Activated naive CD4-positive, alpha-beta T cell treated with anti-CD3 and anti-CD28 coated beads for 36 hours (primary cell): ENCODE measurements at regions not wholly inside any gene's neighbourhood (a gene's known extent, or its start where the extent isn't known, plus 50 kb on each side); places are given as distances from the start of the nearest gene placed in this dataset.

Experiments
- CTCF ChIA-PET: fragments of 350-600 bp; sonication (Branson Sonifier 250); formaldehyde crosslinking; loops from one replicate; lab custom pipeline; 2021; ENCODE audit warnings: antibody characterized with exemption; lab: Charles Lee
- DNase-seq: peaks from one replicate; pipeline ENCODE4 v3.0.0-alpha.2; 2020
- H3K27ac Mint-ChIP-seq: one replicate; pipeline ENCODE4 v1.8.0; 2021; ENCODE audit warnings: mild to moderate bottlenecking, mixed read lengths
- H3K27me3 Mint-ChIP-seq: one replicate; pipeline ENCODE4 v1.8.0; 2021; ENCODE audit warnings: low read depth, mixed read lengths
- H3K36me3 Mint-ChIP-seq: one replicate; pipeline ENCODE4 v1.8.0; 2021; ENCODE audit warnings: low read depth, mixed read lengths
- H3K4me1 Mint-ChIP-seq: one replicate; pipeline ENCODE4 v1.8.0; 2021; ENCODE audit warnings: low read depth, mixed read lengths
- H3K4me3 Mint-ChIP-seq: one replicate; pipeline ENCODE4 v1.8.0; 2021; ENCODE audit warnings: mild to moderate bottlenecking, moderate library complexity, mixed read lengths
- H3K9me3 Mint-ChIP-seq: one replicate; pipeline ENCODE4 v1.8.0; 2021; ENCODE audit warnings: mixed read lengths
- intact Hi-C: fragments of 100-400 bp; cut with micrococcal nuclease; formaldehyde crosslinking; loops from one replicate; pipeline ENCODE4 v1.15.1; 2023

- intact Hi-C loops = no loop called here
- DNase-seq = no peak
- H3K27ac Mint-ChIP-seq = no peak overlapping the region
Observed at GRCh38 chr13:53807251-53807834, 778.7 kb downstream of the OLFM4 start.

DNA sequence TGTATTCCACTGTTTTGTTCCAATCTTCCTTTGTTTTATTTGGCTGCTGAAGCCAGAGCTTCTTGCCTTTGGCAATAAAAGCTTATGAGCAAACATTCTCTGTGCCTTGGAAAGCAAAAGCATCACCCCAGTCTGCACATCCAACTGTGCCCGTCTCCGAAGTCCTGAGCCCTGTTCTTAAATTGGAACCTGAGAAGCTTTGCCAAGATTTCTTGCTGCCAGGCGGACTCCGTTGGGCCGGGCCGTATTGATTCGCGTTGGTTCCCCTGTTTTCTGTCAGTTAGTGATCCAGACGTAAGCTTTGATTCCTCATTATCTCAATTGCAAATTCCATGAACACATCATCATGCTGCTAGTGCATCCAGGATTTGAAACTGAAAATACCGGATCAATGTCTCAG is 793.0 kb downstream of the OLFM4 start:
- Mint-ChIP-seq H3K27me3 (no peaks in the 10 kb centered on the region), H3K36me3 (no peaks in the 10 kb centered on the region), H3K4me3 (no peak overlapping the region), H3K4me1 (no peaks in the 10 kb centered on the region), H3K27ac (no peak overlapping the region), H3K9me3 (peaks cover 2% of the 10 kb centered on the region)
- CTCF ChIA-PET = no interaction called here
- DNase-seq = no peak
- intact Hi-C loops = no loop called here

More at GRCh38 chr13:53807251-53807834, 778.7 kb downstream of the OLFM4 start:
- Mint-ChIP-seq H3K27me3 (no peaks in the 10 kb centered on the region), H3K9me3 (peaks cover 5% of the 10 kb centered on the region), H3K36me3 (no peaks in the 10 kb centered on the region), H3K4me3 (no peak overlapping the region), H3K4me1 (no peaks in the 10 kb centered on the region)
- CTCF ChIA-PET = no interaction called here

GRCh38 chr13:53822136-53822535 is 793.5 kb downstream of the OLFM4 start:
- Mint-ChIP-seq H3K27me3 (no peaks in the 10 kb centered on the region), H3K4me3 (no peak overlapping the region), H3K27ac (no peak overlapping the region), H3K9me3 (peaks cover 2% of the 10 kb centered on the region), H3K36me3 (no peaks in the 10 kb centered on the region), H3K4me1 (no peaks in the 10 kb centered on the region)
- intact Hi-C loops = no loop called here
- CTCF ChIA-PET = no interaction called here
- no peak for DNase-seq

GRCh38 chr13:53839461-53839860 is 810.8 kb downstream of the OLFM4 start:
- H3K27ac Mint-ChIP-seq = no peak overlapping the region
- CTCF ChIA-PET = interaction anchor here (0.6 kb wide), 1 partner anchor 102 kb away, joined by 3 read pairs; no protein-coding TSS in a partner anchor
- no peaks in the 10 kb centered on the region for H3K36me3 Mint-ChIP-seq
- no peak for DNase-seq
- intact Hi-C loops = no loop called here
- H3K4me3 Mint-ChIP-seq = no peak overlapping the region
- H3K4me1 Mint-ChIP-seq = no peaks in the 10 kb centered on the region
- H3K9me3 Mint-ChIP-seq = peaks cover 6% of the 10 kb centered on the region
- no peaks in the 10 kb centered on the region for H3K27me3 Mint-ChIP-seq

DNA sequence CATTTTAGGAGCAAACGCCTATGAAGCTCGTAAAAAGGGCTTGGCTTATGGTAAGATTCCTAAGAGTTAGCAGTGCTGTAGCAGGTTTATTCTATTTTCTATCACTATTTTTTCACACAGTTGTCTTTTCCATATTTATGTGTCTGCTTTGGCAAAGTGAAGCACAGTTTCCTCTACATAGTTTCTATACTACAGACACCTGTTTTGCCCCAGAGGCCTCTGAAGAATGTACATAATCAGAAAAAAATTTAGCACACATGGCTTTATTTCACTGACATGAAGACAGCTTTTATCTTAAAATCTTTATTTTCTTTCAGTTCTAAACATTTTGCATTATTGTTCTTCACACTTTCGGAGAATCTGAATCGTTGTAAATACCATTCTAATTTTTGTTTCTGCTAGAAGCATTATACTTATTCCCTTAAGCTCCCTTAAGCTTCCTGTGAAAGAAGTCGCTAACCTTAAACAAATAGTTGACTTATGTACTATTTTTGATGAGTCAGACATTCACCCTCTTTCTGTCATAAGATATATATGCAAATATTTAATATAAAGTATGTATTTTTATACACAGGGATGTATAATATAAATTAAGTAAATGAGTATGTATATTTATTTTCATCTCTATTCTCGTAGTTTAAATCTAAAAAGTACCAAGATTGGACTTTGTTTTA is 816.0 kb downstream of the OLFM4 start:
- no peak for DNase-seq
- H3K9me3 Mint-ChIP-seq = peaks cover 5% of the 10 kb centered on the region
- H3K36me3 Mint-ChIP-seq = no peaks in the 10 kb centered on the region
- CTCF ChIA-PET = no interaction called here
- H3K4me1 Mint-ChIP-seq = no peaks in the 10 kb centered on the region
- intact Hi-C loops = no loop called here
- H3K27ac Mint-ChIP-seq = no peak overlapping the region
- H3K4me3 Mint-ChIP-seq = no peak overlapping the region
- no peaks in the 10 kb centered on the region for H3K27me3 Mint-ChIP-seq

DNA sequence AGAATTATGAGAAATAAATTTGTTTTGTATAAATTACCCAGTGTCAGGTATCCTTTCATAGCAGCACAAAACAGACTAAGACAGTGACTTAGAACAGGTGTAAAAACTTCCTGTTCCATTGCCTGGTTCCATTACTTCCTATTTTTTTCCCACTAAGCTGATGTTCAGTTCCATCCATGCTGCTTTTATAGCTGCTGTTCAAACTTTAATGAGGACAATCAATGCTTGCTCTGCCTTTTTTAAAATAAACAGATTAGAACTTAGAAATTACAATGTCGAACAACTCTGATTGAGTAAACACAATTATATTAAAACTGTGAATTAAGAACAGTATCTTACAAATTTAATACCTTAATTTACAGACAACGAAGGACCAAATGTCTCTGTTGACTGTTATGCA is 818.9 kb downstream of the OLFM4 start:
- Mint-ChIP-seq H3K27ac (no peak overlapping the region), H3K27me3 (no peaks in the 10 kb centered on the region), H3K4me3 (no peak overlapping the region), H3K36me3 (no peaks in the 10 kb centered on the region), H3K9me3 (peaks cover 9% of the 10 kb centered on the region), H3K4me1 (no peaks in the 10 kb centered on the region)
- no peak for DNase-seq
- intact Hi-C loops = no loop called here
- CTCF ChIA-PET = no interaction called here

- H3K27ac Mint-ChIP-seq = no peak overlapping the region
- peaks cover 6% of the 10 kb centered on the region for H3K9me3 Mint-ChIP-seq
- intact Hi-C loops = no loop called here
- no peaks in the 10 kb centered on the region for H3K36me3 Mint-ChIP-seq
- CTCF ChIA-PET = no interaction called here
- no peaks in the 10 kb centered on the region for H3K4me1 Mint-ChIP-seq
- DNase-seq = no peak
- H3K27me3 Mint-ChIP-seq = no peaks in the 10 kb centered on the region
- H3K4me3 Mint-ChIP-seq = no peak overlapping the region
Observed at GRCh38 chr13:53848366-53848961, 819.9 kb downstream of the OLFM4 start.

DNA sequence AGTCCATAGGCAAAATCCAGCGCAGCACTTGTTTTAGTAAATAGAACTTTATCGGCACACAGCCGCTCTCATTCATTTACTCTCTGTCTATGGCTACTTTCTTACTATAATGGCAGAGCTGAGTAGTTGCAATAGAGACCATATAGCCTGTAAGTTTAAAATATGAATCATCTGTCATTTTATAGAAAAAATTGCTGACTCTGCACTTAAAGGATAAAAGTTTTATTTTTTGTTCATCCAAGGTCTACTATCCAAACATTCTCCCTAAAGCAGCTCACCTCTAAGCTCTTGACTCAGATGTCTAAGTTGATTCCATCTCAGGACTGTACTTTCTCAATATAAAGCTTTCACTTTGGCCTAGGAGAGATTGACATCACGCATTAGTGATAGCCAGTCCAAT is 825.7 kb downstream of the OLFM4 start:
- no peaks in the 10 kb centered on the region for H3K27me3 Mint-ChIP-seq
- no peaks in the 10 kb centered on the region for H3K36me3 Mint-ChIP-seq
- H3K9me3 Mint-ChIP-seq = peaks cover 9% of the 10 kb centered on the region
- H3K4me3 Mint-ChIP-seq = no peak overlapping the region
- no peaks in the 10 kb centered on the region for H3K4me1 Mint-ChIP-seq
- CTCF ChIA-PET = no interaction called here
- intact Hi-C loops = no loop called here
- no peak for DNase-seq
- H3K27ac Mint-ChIP-seq = no peak overlapping the region

DNA sequence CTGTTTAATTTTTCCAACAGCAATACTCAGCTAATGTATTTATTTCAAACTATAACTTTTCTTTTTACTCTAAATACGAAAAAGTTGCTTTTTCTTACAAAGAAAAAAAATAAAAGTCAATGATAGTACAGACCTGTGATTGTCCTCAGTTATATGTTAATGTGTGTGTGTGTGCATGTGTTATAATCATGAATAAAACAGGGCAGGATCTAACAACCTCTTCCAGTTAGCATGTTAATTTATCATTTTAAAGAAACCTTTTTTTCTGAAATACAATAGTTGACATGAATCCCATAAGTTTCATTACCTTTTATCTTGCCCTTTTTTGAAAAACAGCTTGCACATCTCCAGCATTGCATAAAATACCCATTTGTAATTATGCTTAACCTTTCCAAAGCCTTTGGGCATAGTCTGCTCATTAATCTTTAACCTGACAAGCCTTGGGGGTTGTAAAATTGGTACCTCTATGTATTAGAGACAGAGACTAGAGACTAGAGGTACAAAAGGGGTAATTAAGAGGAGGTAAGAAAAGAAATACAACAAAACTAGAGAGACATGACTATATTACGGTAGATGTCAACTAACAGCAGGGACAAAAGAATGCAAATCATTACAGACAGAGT is 828.1 kb downstream of the OLFM4 start:
- H3K27ac Mint-ChIP-seq = no peak overlapping the region
- no peak for DNase-seq

GRCh38 chr13:53863520-53863919 is 834.9 kb downstream of the OLFM4 start:
- Mint-ChIP-seq H3K36me3 (no peaks in the 10 kb centered on the region), H3K27ac (no peak overlapping the region), H3K4me3 (no peak overlapping the region), H3K9me3 (no peaks in the 10 kb centered on the region), H3K4me1 (no peaks in the 10 kb centered on the region), H3K27me3 (no peaks in the 10 kb centered on the region)
- CTCF ChIA-PET = no interaction called here
- intact Hi-C loops = no loop called here
- DNase-seq = no peak

More for the DNA sequence above, 828.1 kb downstream of the OLFM4 start:
- intact Hi-C loops = no loop called here
- H3K36me3 Mint-ChIP-seq = no peaks in the 10 kb centered on the region
- no peaks in the 10 kb centered on the region for H3K27me3 Mint-ChIP-seq
- no peak overlapping the region for H3K4me3 Mint-ChIP-seq
- CTCF ChIA-PET = no interaction called here
- no peaks in the 10 kb centered on the region for H3K4me1 Mint-ChIP-seq
- peaks cover 3% of the 10 kb centered on the region for H3K9me3 Mint-ChIP-seq

GRCh38 chr13:53873558-53873957 is 844.9 kb downstream of the OLFM4 start:
- Mint-ChIP-seq H3K9me3 (peaks cover 15% of the 10 kb centered on the region), H3K27me3 (no peaks in the 10 kb centered on the region), H3K36me3 (no peaks in the 10 kb centered on the region), H3K4me1 (no peaks in the 10 kb centered on the region), H3K27ac (no peak overlapping the region), H3K4me3 (no peak overlapping the region)
- no peak for DNase-seq
- CTCF ChIA-PET = no interaction called here
- intact Hi-C loops = no loop called here

DNA sequence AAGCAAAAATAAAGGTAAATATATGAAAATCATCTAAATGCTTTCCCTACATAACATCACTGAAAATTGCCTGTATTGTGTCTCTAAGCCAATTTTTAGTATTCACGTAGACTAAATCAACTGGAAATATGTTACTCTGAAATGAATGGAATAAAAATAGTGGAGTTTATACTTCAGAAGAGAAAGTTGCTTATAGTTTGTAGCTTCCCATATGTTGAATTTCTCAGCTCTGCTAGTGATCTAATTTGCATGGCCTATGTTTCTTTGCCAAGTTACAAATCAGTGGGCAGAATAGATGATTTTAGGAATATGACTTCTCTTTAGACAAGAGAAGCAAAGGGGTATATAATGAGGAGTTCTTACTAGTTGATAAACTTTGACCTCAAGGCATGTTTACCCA is 850.2 kb downstream of the OLFM4 start:
- H3K9me3 Mint-ChIP-seq = peaks cover 15% of the 10 kb centered on the region
- no peaks in the 10 kb centered on the region for H3K27me3 Mint-ChIP-seq
- intact Hi-C loops = no loop called here
- no peaks in the 10 kb centered on the region for H3K36me3 Mint-ChIP-seq
- CTCF ChIA-PET = no interaction called here
- no peak overlapping the region for H3K27ac Mint-ChIP-seq
- no peak for DNase-seq
- H3K4me1 Mint-ChIP-seq = no peaks in the 10 kb centered on the region
- H3K4me3 Mint-ChIP-seq = no peak overlapping the region

GRCh38 chr13:53885997-53886396 is 857.4 kb downstream of the OLFM4 start:
- H3K36me3 Mint-ChIP-seq = no peaks in the 10 kb centered on the region
- intact Hi-C loops = no loop called here
- H3K27me3 Mint-ChIP-seq = no peaks in the 10 kb centered on the region
- no peak overlapping the region for H3K4me3 Mint-ChIP-seq
- H3K4me1 Mint-ChIP-seq = no peaks in the 10 kb centered on the region
- CTCF ChIA-PET = no interaction called here
- no peak overlapping the region for H3K27ac Mint-ChIP-seq
- DNase-seq = no peak
- H3K9me3 Mint-ChIP-seq = peaks cover 2% of the 10 kb centered on the region
